AG04449 (cell line): ENCODE measurements at regions not wholly inside any gene's neighbourhood (a gene's known extent, or its start where the extent isn't known, plus 50 kb on each side); places are given as distances from the start of the nearest gene placed in this dataset.

ENCODE experiments used
- CTCF ChIA-PET: fragments of 350-600 bp; formaldehyde crosslinking; extraction: SDS; loops from one replicate; lab custom pipeline; 2021; ENCODE audit warnings: antibody characterized with exemption; lab: Yijun Ruan, JAX
- POLR2A ChIA-PET: fragments of 400-600, 350-600 bp; formaldehyde crosslinking; extraction: SDS; loops from one replicate; lab custom pipeline; 2020; ENCODE audit warnings: antibody characterized with exemption, inconsistent platforms; lab: Yijun Ruan, JAX
- DNase-seq: peaks from one replicate; pipeline ENCODE4 v3.0.0-alpha.2; 2010; ENCODE audit warnings: low read depth, low spot score
- H3K4me3 ChIP-seq: 2 replicates; pipeline ENCODE4 v1.5.1; 2011; ENCODE audit warnings: low read depth, mild to moderate bottlenecking, control low read depth, low read length
- CTCF ChIP-seq: IDR thresholded peaks from one replicate; pipeline ENCODE4 v1.5.1; 2011; ENCODE audit warnings: mild to moderate bottlenecking, moderate library complexity, low read length, control low read depth, inconsistent platforms; ENCODE audit not compliant: insufficient read depth; ENCODE audit errors: missing control alignments

DNA sequence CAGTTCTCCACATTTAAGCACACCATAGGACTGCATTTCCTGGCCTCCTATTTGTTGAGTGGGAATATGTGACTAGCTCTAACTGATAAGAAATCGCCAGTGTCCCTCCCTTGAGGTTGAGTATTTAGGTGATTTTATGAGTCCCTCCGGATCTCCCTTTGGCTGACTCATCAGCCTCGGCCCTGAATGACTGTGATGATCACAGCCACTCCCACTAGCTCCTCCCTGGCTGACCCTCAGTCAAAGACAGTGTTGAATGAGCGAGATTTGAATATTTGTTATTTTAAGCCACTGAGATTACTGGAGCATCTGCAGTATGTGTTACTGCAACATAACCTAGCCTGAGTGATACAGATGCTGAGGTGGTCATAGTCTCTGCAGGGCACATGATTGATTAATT is 515.3 kb downstream of the EPHB1 start:
- no peak for TF ChIP-seq CTCF
- ChIA-PET POLR2A (no interaction called here), CTCF (no interaction called here)
- no peak overlapping the region for H3K4me3 ChIP-seq
- DNase-seq: no peak

GRCh38 chr3:135311699-135312098 is 516.6 kb downstream of the EPHB1 start:
- no peak for TF ChIP-seq CTCF
- ChIA-PET POLR2A (no interaction called here), CTCF (no interaction called here)
- no peak overlapping the region for H3K4me3 ChIP-seq
- DNase-seq: no peak

GRCh38 chr3:135314237-135314636 is 519.2 kb downstream of the EPHB1 start:
- ChIA-PET POLR2A (no interaction called here), CTCF (no interaction called here)
- H3K4me3 ChIP-seq: no peak overlapping the region
- no peak for TF ChIP-seq CTCF
- no peak for DNase-seq

- POLR2A ChIA-PET: no interaction called here
- no peak for TF ChIP-seq CTCF
- CTCF ChIA-PET: no interaction called here
- H3K4me3 ChIP-seq: no peak overlapping the region
- DNase-seq: no peak
Measured at GRCh38 chr3:135324301-135324700, 529.2 kb downstream of the EPHB1 start.

GRCh38 chr3:135325096-135325495 is 530.0 kb downstream of the EPHB1 start:
- ChIA-PET CTCF (no interaction called here), POLR2A (no interaction called here)
- no peak for DNase-seq
- no peak overlapping the region for H3K4me3 ChIP-seq
- TF ChIP-seq CTCF: no peak

DNA sequence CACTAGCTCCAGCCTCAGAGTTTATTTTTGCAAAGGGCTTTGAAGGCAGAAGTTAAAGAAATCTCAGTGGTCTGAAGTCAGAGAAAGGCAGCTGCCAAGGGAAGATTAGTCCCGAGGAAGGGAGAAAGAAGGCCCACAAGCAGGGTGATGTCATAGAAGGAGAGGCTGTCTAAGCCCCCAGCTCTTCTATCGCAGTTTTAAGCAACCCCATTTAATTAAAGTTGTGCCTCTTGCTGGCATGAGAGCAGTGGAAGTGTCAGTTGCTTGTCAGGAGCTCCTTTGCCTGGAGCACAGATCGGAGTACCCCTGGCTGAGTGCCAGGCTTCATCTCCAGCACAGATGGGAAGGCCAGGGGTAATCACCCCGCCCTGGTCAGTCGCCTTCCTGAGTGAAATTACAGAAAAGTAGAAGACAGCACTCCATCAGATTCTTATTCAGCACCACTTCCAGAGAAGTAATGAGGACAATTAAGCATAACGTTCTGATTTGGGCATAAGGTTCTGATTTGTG is 530.7 kb downstream of the EPHB1 start:
- CTCF ChIA-PET: no interaction called here
- POLR2A ChIA-PET: no interaction called here
- no peak overlapping the region for H3K4me3 ChIP-seq
- DNase-seq: no peak
- no peak for TF ChIP-seq CTCF

GRCh38 chr3:135326851-135327250 is 531.8 kb downstream of the EPHB1 start:
- CTCF ChIA-PET: no interaction called here
- DNase-seq: no peak
- POLR2A ChIA-PET: no interaction called here
- TF ChIP-seq CTCF: no peak
- H3K4me3 ChIP-seq: no peak overlapping the region
